ENCODE measurements at regions not wholly inside any gene's neighbourhood (a gene's known extent, or its start where the extent isn't known, plus 50 kb on each side); places are given as distances from the start of the nearest gene placed in this dataset.
"Not testable (repeated sequence)": the region's sequence is repeated elsewhere in the genome, so short reads cannot be mapped to it uniquely, and the experiment has no call there.

DNA sequence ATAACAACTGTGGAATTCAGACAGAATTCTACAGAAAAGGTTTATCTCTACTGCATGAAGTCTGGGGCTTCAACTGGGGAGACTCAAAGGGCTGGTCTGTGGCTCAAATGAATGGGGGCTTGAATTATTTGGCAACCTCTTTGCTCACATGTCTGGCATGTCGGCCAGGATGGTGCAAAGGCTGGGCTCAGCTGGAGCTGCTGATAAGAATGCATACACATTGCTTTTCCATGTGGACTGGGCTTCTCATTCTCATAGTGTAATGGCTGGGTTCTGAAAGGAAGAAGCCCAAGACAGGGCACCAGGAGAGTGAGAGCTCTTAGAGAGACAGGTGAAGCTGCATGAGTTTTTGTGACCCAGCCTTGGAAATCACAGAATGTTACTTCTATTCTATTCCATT is 194.3 kb upstream of the SGO1 start:
- intact Hi-C loops (cut with DNase I; ENCODE audit: low total_unique reads): no loop called here
- WGBS, 5 donors: 62 to 85% (median 69%) methylated on average over 1 of the region's 1 CpG
- no peak for DNase-seq
- Histone ChIP-seq H3K27ac (no peak overlapping the region), H3K27me3 (replicated peaks in 1 of 7) (no peaks in the 10 kb centered on the region), H3K36me3 (no peaks in the 10 kb centered on the region), H3K4me3 (no peak overlapping the region), H3K9me3 (no peaks in the 10 kb centered on the region), H3K4me1 (peaks cover 0 to 4% (median 0%) of the 10 kb centered on the region in 6 donors)
- TF ChIP-seq POLR2AphosphoS5 (IDR thresholded peaks at IDR 0.05) (no peak), POLR2A (IDR thresholded peaks at IDR 0.05) (no peak)
- TF ChIP-seq, protein P1, sequence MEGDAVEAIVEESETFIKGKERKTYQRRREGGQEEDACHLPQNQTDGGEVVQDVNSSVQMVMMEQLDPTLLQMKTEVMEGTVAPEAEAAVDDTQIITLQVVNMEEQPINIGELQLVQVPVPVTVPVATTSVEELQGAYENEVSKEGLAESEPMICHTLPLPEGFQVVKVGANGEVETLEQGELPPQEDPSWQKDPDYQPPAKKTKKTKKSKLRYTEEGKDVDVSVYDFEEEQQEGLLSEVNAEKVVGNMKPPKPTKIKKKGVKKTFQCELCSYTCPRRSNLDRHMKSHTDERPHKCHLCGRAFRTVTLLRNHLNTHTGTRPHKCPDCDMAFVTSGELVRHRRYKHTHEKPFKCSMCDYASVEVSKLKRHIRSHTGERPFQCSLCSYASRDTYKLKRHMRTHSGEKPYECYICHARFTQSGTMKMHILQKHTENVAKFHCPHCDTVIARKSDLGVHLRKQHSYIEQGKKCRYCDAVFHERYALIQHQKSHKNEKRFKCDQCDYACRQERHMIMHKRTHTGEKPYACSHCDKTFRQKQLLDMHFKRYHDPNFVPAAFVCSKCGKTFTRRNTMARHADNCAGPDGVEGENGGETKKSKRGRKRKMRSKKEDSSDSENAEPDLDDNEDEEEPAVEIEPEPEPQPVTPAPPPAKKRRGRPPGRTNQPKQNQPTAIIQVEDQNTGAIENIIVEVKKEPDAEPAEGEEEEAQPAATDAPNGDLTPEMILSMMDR (IDR thresholded peaks at IDR 0.05 in 8 of 11, conservative IDR thresholded peaks at IDR 0.05 in 3 of 11): no peak

DNA sequence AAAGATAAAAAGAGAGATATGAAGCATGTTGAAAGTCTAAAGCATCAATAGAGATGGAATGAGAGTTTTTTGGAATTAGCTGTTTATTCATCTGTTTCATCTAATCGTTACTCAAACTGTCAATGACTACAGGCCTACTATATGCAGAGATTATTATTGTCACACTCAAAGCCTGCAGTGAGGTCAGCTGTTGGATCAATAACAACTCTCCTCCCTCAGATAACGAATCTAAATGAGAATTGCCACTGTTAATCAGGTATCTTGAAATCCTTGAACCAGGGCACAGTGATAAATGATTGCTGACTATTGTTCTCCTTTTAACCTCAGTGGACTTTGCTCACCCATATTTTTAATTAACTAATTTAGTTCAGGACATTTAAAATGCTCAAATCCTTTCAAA is 192.3 kb upstream of the SGO1 start:
- no peak overlapping the region for H3K27ac ChIP-seq
- H3K4me3 ChIP-seq: no peak overlapping the region
- H3K27me3 ChIP-seq (replicated peaks in 1 of 7): no peaks in the 10 kb centered on the region
- no peaks in the 10 kb centered on the region for H3K36me3 ChIP-seq
- TF ChIP-seq, protein P1 (IDR thresholded peaks at IDR 0.05 in 8 of 11, conservative IDR thresholded peaks at IDR 0.05 in 3 of 11): no peak
- no peak for TF ChIP-seq POLR2A (IDR thresholded peaks at IDR 0.05)
- TF ChIP-seq POLR2AphosphoS5 (IDR thresholded peaks at IDR 0.05): no peak
- intact Hi-C loops (cut with DNase I; ENCODE audit: low total_unique reads): no loop called here
- H3K9me3 ChIP-seq: no peaks in the 10 kb centered on the region
- whole genome bisulfite sequencing, 5 donors: 52 to 80% (median 57%) methylated on average over 2 of the region's 2 CpGs
- no peak for DNase-seq
- H3K4me1 ChIP-seq: peaks cover 0 to 4% (median 0%) of the 10 kb centered on the region in 6 donors

DNA sequence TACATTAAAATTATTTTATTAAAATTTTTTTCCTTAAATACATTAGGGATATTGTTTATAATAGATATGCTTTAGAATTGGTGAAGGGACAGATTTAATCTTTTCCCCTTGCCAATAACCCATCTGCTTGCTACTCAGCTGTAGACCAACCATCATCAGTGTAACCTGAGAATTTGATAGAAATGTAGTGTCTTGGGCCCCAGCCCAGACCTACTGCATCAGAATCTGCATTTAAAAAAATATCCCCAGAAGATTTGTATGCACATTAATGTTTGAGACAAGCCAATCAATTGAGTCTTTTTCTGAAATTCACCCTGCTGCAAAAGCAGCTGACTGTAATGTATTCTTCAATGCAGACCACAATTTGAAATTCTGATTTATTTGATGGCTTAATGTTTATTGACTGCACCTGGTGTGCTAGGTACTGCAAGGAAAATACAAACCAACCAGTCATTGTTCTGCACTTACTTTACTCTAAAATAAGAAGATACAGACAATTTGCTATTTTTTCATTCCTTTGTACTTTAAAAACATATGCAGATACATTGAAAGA is 190.7 kb upstream of the SGO1 start:
- TF ChIP-seq, protein P1 (IDR thresholded peaks at IDR 0.05 in 8 of 11, conservative IDR thresholded peaks at IDR 0.05 in 3 of 11): no peak
- TF ChIP-seq POLR2A (IDR thresholded peaks at IDR 0.05): no peak
- TF ChIP-seq POLR2AphosphoS5 (IDR thresholded peaks at IDR 0.05): no peak
- no peak for DNase-seq
- Histone ChIP-seq H3K36me3 (no peaks in the 10 kb centered on the region), H3K27ac (no peak overlapping the region), H3K4me3 (no peak overlapping the region), H3K4me1 (peaks cover 0 to 4% (median 0%) of the 10 kb centered on the region in 6 donors), H3K27me3 (replicated peaks in 1 of 7) (no peaks in the 10 kb centered on the region), H3K9me3 (no peaks in the 10 kb centered on the region)
- intact Hi-C loops (cut with DNase I; ENCODE audit: low total_unique reads): no loop called here

GRCh38 chr3:20375302-20375701 is 189.3 kb upstream of the SGO1 start:
- H3K36me3 ChIP-seq: no peaks in the 10 kb centered on the region
- no peak overlapping the region for H3K4me3 ChIP-seq
- intact Hi-C loops (cut with DNase I; ENCODE audit: low total_unique reads): no loop called here
- H3K4me1 ChIP-seq: peaks cover 0 to 4% (median 0%) of the 10 kb centered on the region in 6 donors
- WGBS, 5 donors: 39 to 72% (median 52%) methylated on average over 2 of the region's 2 CpGs
- TF ChIP-seq, protein P1 (IDR thresholded peaks at IDR 0.05 in 8 of 11, conservative IDR thresholded peaks at IDR 0.05 in 3 of 11): no peak
- TF ChIP-seq POLR2AphosphoS5 (IDR thresholded peaks at IDR 0.05) (no peak), POLR2A (IDR thresholded peaks at IDR 0.05) (no peak)
- no peaks in the 10 kb centered on the region for H3K27me3 ChIP-seq (replicated peaks in 1 of 7)
- DNase-seq: no peak
- H3K27ac ChIP-seq: no peak overlapping the region
- H3K9me3 ChIP-seq: no peaks in the 10 kb centered on the region

GRCh38 chr3:20370273-20371063 is 184.5 kb upstream of the SGO1 start:
- not testable (repeated sequence) for DNase-seq
- 90 to 95% (median 93%) methylated on average over 21 to 23 of the region's 23 CpGs for WGBS, 5 donors

More at GRCh38 chr3:20370273-20371063, 184.5 kb upstream of the SGO1 start:
- H3K4me3 ChIP-seq; H3K4me1 ChIP-seq; H3K9me3 ChIP-seq; H3K27ac ChIP-seq; H3K36me3 ChIP-seq; H3K27me3 ChIP-seq (replicated peaks in 1 of 7); intact Hi-C loops (cut with DNase I; ENCODE audit: low total_unique reads): not testable (repeated sequence)

Data from spleen (tissue), 11 donors.